Urinary bladder (tissue), 3 donors: ENCODE measurements at regions not wholly inside any gene's neighbourhood (a gene's known extent, or its start where the extent isn't known, plus 50 kb on each side); places are given as distances from the start of the nearest gene placed in this dataset.

Source experiments
- DNase-seq: peaks from one replicate; pipeline ENCODE4 v3.0.0-alpha.2; 2015; ENCODE audit errors: extremely low spot score
- H3K27ac ChIP-seq: one replicate; pipeline ENCODE4 v1.5.1; 2013; ENCODE audit warnings: low read depth, mild to moderate bottlenecking, moderate library complexity
- H3K36me3 ChIP-seq: one replicate; pipeline ENCODE4 v1.6.1; 2013; ENCODE audit warnings: mild to moderate bottlenecking, moderate library complexity; ENCODE audit not compliant: insufficient read depth
- H3K4me1 ChIP-seq: one replicate; pipeline ENCODE4 v1.6.1; 2013; ENCODE audit warnings: mild to moderate bottlenecking, moderate library complexity; ENCODE audit not compliant: insufficient read depth
- H3K4me3 ChIP-seq: one replicate; pipeline ENCODE4 v1.5.1; 2013; ENCODE audit warnings: low read depth, low read length
- WGBS: extraction: QIAGEN DNeasy Blood & Tissue Kit; methylation state at CpG from one replicate; pipeline ENCODE4 v1.1.7; 2013; 5-methylcytosine and 5-hydroxymethylcytosine counted together
- donor health status: healthy with polysubstance abuse.
- donor health status: healthy.

- no peak for DNase-seq
- Histone ChIP-seq H3K36me3 (no peaks in the 10 kb centered on the region), H3K27ac (no peak overlapping the region), H3K4me1 (no peaks in the 10 kb centered on the region), H3K4me3 (no peak overlapping the region)
- 48% methylated on average over 5 of the region's 5 CpGs for WGBS
Measured at GRCh38 chr2:195214072-195214471, 443.0 kb upstream of the SLC39A10 start.

- no peak for DNase-seq
- H3K4me3 ChIP-seq, result no peak overlapping the region
Measured at GRCh38 chr2:195212586-195212985, 444.4 kb upstream of the SLC39A10 start.

GRCh38 chr2:195202163-195202845 lies 454.7 kb upstream of the SLC39A10 start:
- no peak for DNase-seq
- Histone ChIP-seq H3K4me1 (no peaks in the 10 kb centered on the region), H3K4me3 (no peak overlapping the region), H3K36me3 (no peaks in the 10 kb centered on the region), H3K27ac (no peak overlapping the region)
- WGBS, result 60% methylated on average over 2 of the region's 2 CpGs

More at GRCh38 chr2:195212586-195212985, 444.4 kb upstream of the SLC39A10 start:
- Histone ChIP-seq H3K36me3 (no peaks in the 10 kb centered on the region), H3K27ac (no peak overlapping the region), H3K4me1 (no peaks in the 10 kb centered on the region)
- WGBS, result 26% methylated on average over 3 of the region's 3 CpGs

GRCh38 chr2:195199864-195200263 lies 457.2 kb upstream of the SLC39A10 start:
- Histone ChIP-seq H3K4me3 (no peak overlapping the region), H3K27ac (no peak overlapping the region), H3K4me1 (no peaks in the 10 kb centered on the region), H3K36me3 (no peaks in the 10 kb centered on the region)
- no peak for DNase-seq

- Histone ChIP-seq H3K4me1 (no peaks in the 10 kb centered on the region), H3K36me3 (no peaks in the 10 kb centered on the region), H3K4me3 (no peak overlapping the region), H3K27ac (no peak overlapping the region)
- WGBS, result 89% methylated on average over 1 of the region's 1 CpG
- no peak for DNase-seq
Measured at GRCh38 chr2:195181059-195181705, 475.8 kb upstream of the SLC39A10 start.

- Histone ChIP-seq H3K27ac (no peak overlapping the region), H3K36me3 (no peaks in the 10 kb centered on the region), H3K4me1 (no peaks in the 10 kb centered on the region), H3K4me3 (no peak overlapping the region)
- DNase-seq, result no peak
Measured at GRCh38 chr2:195168369-195168768, 488.7 kb upstream of the SLC39A10 start.

GRCh38 chr2:195164930-195165329 lies 492.1 kb upstream of the SLC39A10 start:
- WGBS, result 66% methylated on average over 2 of the region's 2 CpGs
- DNase-seq, result no peak
- Histone ChIP-seq H3K4me1 (no peaks in the 10 kb centered on the region), H3K27ac (no peak overlapping the region), H3K4me3 (no peak overlapping the region), H3K36me3 (no peaks in the 10 kb centered on the region)

GRCh38 chr2:195162918-195163317 lies 494.1 kb upstream of the SLC39A10 start:
- Histone ChIP-seq H3K27ac (no peak overlapping the region), H3K36me3 (no peaks in the 10 kb centered on the region), H3K4me3 (no peak overlapping the region), H3K4me1 (no peaks in the 10 kb centered on the region)
- WGBS, result 28% methylated on average over 3 of the region's 3 CpGs
- DNase-seq, result no peak

GRCh38 chr2:195162194-195162593 lies 494.8 kb upstream of the SLC39A10 start:
- Histone ChIP-seq H3K4me1 (no peaks in the 10 kb centered on the region), H3K27ac (no peak overlapping the region), H3K4me3 (no peak overlapping the region), H3K36me3 (no peaks in the 10 kb centered on the region)
- DNase-seq, result no peak
- WGBS, result 73% methylated on average over 3 of the region's 3 CpGs

- Histone ChIP-seq H3K27ac (no peak overlapping the region), H3K4me1 (no peaks in the 10 kb centered on the region), H3K36me3 (no peaks in the 10 kb centered on the region), H3K4me3 (no peak overlapping the region)
- no peak for DNase-seq
- WGBS, result 92% methylated on average over 2 of the region's 2 CpGs
Measured at GRCh38 chr2:195160963-195161362, 496.1 kb upstream of the SLC39A10 start.

- Histone ChIP-seq H3K27ac (no peak overlapping the region), H3K36me3 (no peaks in the 10 kb centered on the region), H3K4me3 (no peak overlapping the region), H3K4me1 (no peaks in the 10 kb centered on the region)
- DNase-seq, result no peak
- 15% methylated on average over 2 of the region's 2 CpGs for WGBS
Measured at GRCh38 chr2:195151711-195152110, 505.3 kb upstream of the SLC39A10 start.

- Histone ChIP-seq H3K36me3 (no peaks in the 10 kb centered on the region), H3K4me1 (no peaks in the 10 kb centered on the region), H3K27ac (no peak overlapping the region), H3K4me3 (no peak overlapping the region)
- 71% methylated on average over 2 of the region's 2 CpGs for WGBS
- DNase-seq, result no peak
Measured at GRCh38 chr2:195150819-195151218, 506.2 kb upstream of the SLC39A10 start.

GRCh38 chr2:195148004-195148403 lies 509.0 kb upstream of the SLC39A10 start:
- H3K27ac ChIP-seq, result no peak overlapping the region
- H3K4me1 ChIP-seq, result no peaks in the 10 kb centered on the region
- no peak for DNase-seq
- no peak overlapping the region for H3K4me3 ChIP-seq
- H3K36me3 ChIP-seq, result no peaks in the 10 kb centered on the region
- 91% methylated on average over 5 of the region's 5 CpGs for WGBS

GRCh38 chr2:195146761-195147541 lies 510.1 kb upstream of the SLC39A10 start:
- H3K4me1 ChIP-seq, result no peaks in the 10 kb centered on the region
- no peaks in the 10 kb centered on the region for H3K36me3 ChIP-seq
- H3K4me3 ChIP-seq, result no peak overlapping the region
- no peak overlapping the region for H3K27ac ChIP-seq
- no peak for DNase-seq
- 76% methylated on average over 4 of the region's 4 CpGs for WGBS
